BLaER1 (cell line): ENCODE measurements at regions not wholly inside any gene's neighbourhood (a gene's known extent, or its start where the extent isn't known, plus 50 kb on each side); places are given as distances from the start of the nearest gene placed in this dataset.

Source experiments
- H3K27ac ChIP-seq: shearing (Covaris generic); formaldehyde crosslinking; 2 replicates; pipeline ENCODE4 v1.8.1; 2022
- H3K27me3 ChIP-seq: shearing (Covaris generic); formaldehyde crosslinking; 2 replicates; pipeline ENCODE4 v1.8.1; 2022
- H3K36me3 ChIP-seq: shearing (Covaris generic); formaldehyde crosslinking; 2 replicates; pipeline ENCODE4 v1.8.1; 2022
- H3K4me1 ChIP-seq: shearing (Covaris generic); formaldehyde crosslinking; 2 replicates; pipeline ENCODE4 v1.8.1; 2022
- H3K4me2 ChIP-seq: shearing (Covaris generic); formaldehyde crosslinking; 2 replicates; pipeline ENCODE4 v1.8.1; 2022
- H3K4me3 ChIP-seq: shearing (Covaris generic); formaldehyde crosslinking; 2 replicates; pipeline ENCODE4 v1.8.1; 2022
- H3K9ac ChIP-seq: shearing (Covaris generic); formaldehyde crosslinking; 2 replicates; pipeline ENCODE4 v1.8.1; 2022
- H3K9me3 ChIP-seq: shearing (Covaris generic); formaldehyde crosslinking; 2 replicates; pipeline ENCODE4 v1.8.1; 2022
- H4K20me1 ChIP-seq: shearing (Covaris generic); formaldehyde crosslinking; 2 replicates; pipeline ENCODE4 v1.8.1; 2022
- Cebpa-rat ChIP-seq: shearing (Covaris generic); IDR thresholded peaks from 2 replicates; pipeline ENCODE4 v1.8.1; 2022

GRCh38 chr2:19753314-19753713, 148.5 kb downstream of the TTC32 start:
- no peaks in the 10 kb centered on the region for H3K4me1 ChIP-seq

GRCh38 chr2:19752500-19752899, 149.3 kb downstream of the TTC32 start:
- Histone ChIP-seq H3K4me2 (no peak overlapping the region), H3K36me3 (no peaks in the 10 kb centered on the region), H3K4me3 (no peak overlapping the region), H3K9me3 (no peaks in the 10 kb centered on the region), H3K9ac (no peak overlapping the region), H3K27me3 (no peaks in the 10 kb centered on the region), H4K20me1 (no peaks in the 10 kb centered on the region), H3K27ac (no peak overlapping the region), H3K4me1 (no peaks in the 10 kb centered on the region)
- TF ChIP-seq Cebpa-rat: no peak

More at GRCh38 chr2:19753314-19753713, 148.5 kb downstream of the TTC32 start:
- no peak overlapping the region for H3K4me2 ChIP-seq
- TF ChIP-seq Cebpa-rat: no peak
- no peaks in the 10 kb centered on the region for H3K27me3 ChIP-seq
- no peaks in the 10 kb centered on the region for H4K20me1 ChIP-seq
- no peak overlapping the region for H3K4me3 ChIP-seq
- H3K27ac ChIP-seq: no peak overlapping the region
- no peaks in the 10 kb centered on the region for H3K36me3 ChIP-seq
- no peak overlapping the region for H3K9ac ChIP-seq
- H3K9me3 ChIP-seq: no peaks in the 10 kb centered on the region

GRCh38 chr2:19751631-19752030, 150.2 kb downstream of the TTC32 start:
- Histone ChIP-seq H4K20me1 (no peaks in the 10 kb centered on the region), H3K9me3 (no peaks in the 10 kb centered on the region), H3K27ac (no peak overlapping the region), H3K36me3 (no peaks in the 10 kb centered on the region), H3K9ac (no peak overlapping the region), H3K4me2 (no peak overlapping the region), H3K4me3 (no peak overlapping the region), H3K4me1 (no peaks in the 10 kb centered on the region), H3K27me3 (no peaks in the 10 kb centered on the region)
- no peak for TF ChIP-seq Cebpa-rat

GRCh38 chr2:19750136-19750535, 151.6 kb downstream of the TTC32 start:
- H3K4me3 ChIP-seq: no peak overlapping the region
- H3K27ac ChIP-seq: no peak overlapping the region
- no peaks in the 10 kb centered on the region for H4K20me1 ChIP-seq
- no peaks in the 10 kb centered on the region for H3K27me3 ChIP-seq
- no peaks in the 10 kb centered on the region for H3K36me3 ChIP-seq
- no peak overlapping the region for H3K9ac ChIP-seq
- no peaks in the 10 kb centered on the region for H3K9me3 ChIP-seq
- H3K4me2 ChIP-seq: no peak overlapping the region
- no peak for TF ChIP-seq Cebpa-rat
- no peaks in the 10 kb centered on the region for H3K4me1 ChIP-seq

- no peaks in the 10 kb centered on the region for H3K27me3 ChIP-seq
- no peaks in the 10 kb centered on the region for H3K9me3 ChIP-seq
- no peaks in the 10 kb centered on the region for H4K20me1 ChIP-seq
- H3K27ac ChIP-seq: no peak overlapping the region
- TF ChIP-seq Cebpa-rat: no peak
- no peaks in the 10 kb centered on the region for H3K4me1 ChIP-seq
- H3K4me3 ChIP-seq: no peak overlapping the region
- H3K36me3 ChIP-seq: no peaks in the 10 kb centered on the region
- no peak overlapping the region for H3K4me2 ChIP-seq
- no peak overlapping the region for H3K9ac ChIP-seq
Observed at GRCh38 chr2:19749507-19749836, 152.3 kb downstream of the TTC32 start.

GRCh38 chr2:19748711-19749506, 152.9 kb downstream of the TTC32 start:
- H3K27me3 ChIP-seq: no peaks in the 10 kb centered on the region
- H4K20me1 ChIP-seq: no peaks in the 10 kb centered on the region
- H3K36me3 ChIP-seq: no peaks in the 10 kb centered on the region
- no peak overlapping the region for H3K4me3 ChIP-seq
- H3K27ac ChIP-seq: no peak overlapping the region
- no peaks in the 10 kb centered on the region for H3K4me1 ChIP-seq
- no peak overlapping the region for H3K4me2 ChIP-seq
- no peaks in the 10 kb centered on the region for H3K9me3 ChIP-seq
- no peak overlapping the region for H3K9ac ChIP-seq
- TF ChIP-seq Cebpa-rat: no peak

GRCh38 chr2:19748073-19748375, 153.8 kb downstream of the TTC32 start:
- no peak for TF ChIP-seq Cebpa-rat
- Histone ChIP-seq H3K27ac (no peak overlapping the region), H3K36me3 (no peaks in the 10 kb centered on the region), H3K27me3 (no peaks in the 10 kb centered on the region), H4K20me1 (no peaks in the 10 kb centered on the region), H3K9ac (no peak overlapping the region), H3K4me1 (no peaks in the 10 kb centered on the region), H3K4me3 (no peak overlapping the region), H3K4me2 (no peak overlapping the region), H3K9me3 (no peaks in the 10 kb centered on the region)

- Histone ChIP-seq H3K9ac (no peak overlapping the region), H3K27me3 (no peaks in the 10 kb centered on the region), H4K20me1 (no peaks in the 10 kb centered on the region), H3K4me2 (no peak overlapping the region), H3K36me3 (no peaks in the 10 kb centered on the region), H3K4me1 (no peaks in the 10 kb centered on the region), H3K4me3 (no peak overlapping the region), H3K27ac (no peak overlapping the region), H3K9me3 (no peaks in the 10 kb centered on the region)
- no peak for TF ChIP-seq Cebpa-rat
Observed at GRCh38 chr2:19747310-19748072, 154.3 kb downstream of the TTC32 start.

- no peak overlapping the region for H3K27ac ChIP-seq
- H3K36me3 ChIP-seq: no peaks in the 10 kb centered on the region
- no peaks in the 10 kb centered on the region for H3K27me3 ChIP-seq
- no peaks in the 10 kb centered on the region for H3K9me3 ChIP-seq
- H3K4me2 ChIP-seq: no peak overlapping the region
- H4K20me1 ChIP-seq: no peaks in the 10 kb centered on the region
- H3K4me1 ChIP-seq: no peaks in the 10 kb centered on the region
- no peak overlapping the region for H3K4me3 ChIP-seq
- no peak for TF ChIP-seq Cebpa-rat
- H3K9ac ChIP-seq: no peak overlapping the region
Observed at GRCh38 chr2:19746611-19747309, 155.0 kb downstream of the TTC32 start.

- no peaks in the 10 kb centered on the region for H3K27me3 ChIP-seq
- no peaks in the 10 kb centered on the region for H4K20me1 ChIP-seq
- H3K4me1 ChIP-seq: no peaks in the 10 kb centered on the region
- H3K36me3 ChIP-seq: no peaks in the 10 kb centered on the region
- no peak overlapping the region for H3K4me2 ChIP-seq
- H3K9ac ChIP-seq: no peak overlapping the region
- TF ChIP-seq Cebpa-rat: no peak
- no peaks in the 10 kb centered on the region for H3K9me3 ChIP-seq
- H3K27ac ChIP-seq: no peak overlapping the region
- no peak overlapping the region for H3K4me3 ChIP-seq
Observed at GRCh38 chr2:19746137-19746600, 155.6 kb downstream of the TTC32 start.
